ENCODE measurements at regions not wholly inside any gene's neighbourhood (a gene's known extent, or its start where the extent isn't known, plus 50 kb on each side); places are given as distances from the start of the nearest gene placed in this dataset.
A peak's percentile ranks its signal among the peaks of the same experiment; 100 is the strongest.
"Not testable (repeated sequence)": the region's sequence is repeated elsewhere in the genome, so short reads cannot be mapped to it uniquely, and the experiment has no call there.

DNA sequence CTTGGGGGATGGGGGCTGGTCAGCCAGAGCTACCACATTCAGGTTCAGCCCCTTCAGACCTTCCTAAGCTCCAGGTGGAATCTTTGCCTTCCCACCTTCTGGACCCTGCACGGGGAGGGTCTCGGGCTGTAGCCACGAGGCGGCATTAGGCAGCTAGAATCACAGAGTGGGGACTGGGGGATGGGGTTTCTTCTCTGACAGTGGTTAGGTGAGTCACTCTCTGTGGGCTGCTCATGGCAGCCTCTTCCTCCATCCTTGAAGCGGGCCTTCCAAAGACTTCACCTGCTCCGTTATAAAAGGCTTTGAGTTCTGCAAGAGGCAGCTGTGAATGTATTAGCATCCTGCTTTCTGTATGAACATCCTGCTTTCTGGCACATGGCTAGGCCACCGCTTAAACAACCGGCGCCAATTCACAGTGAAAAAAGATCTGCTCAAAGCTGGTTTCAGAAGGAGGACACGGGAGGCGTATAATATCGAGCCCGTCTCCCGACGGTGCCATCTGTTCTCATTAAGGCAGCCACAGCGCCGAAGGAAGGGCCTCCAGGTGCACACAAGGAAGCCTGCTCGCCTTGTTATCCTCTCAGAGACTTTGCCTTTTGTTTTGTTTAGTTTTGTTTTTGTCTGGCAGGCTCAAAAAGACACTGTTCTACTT, 74.3 kb upstream of the IGFBP7 start:
- no peak for ATAC-seq (ENCODE audit: low FRiP score)
- DNase-seq (ENCODE audit: low spot score) = no peak

GRCh38 chr4:57182132-57182874, 72.1 kb upstream of the IGFBP7 start:
- TF ChIP-seq, protein P1, sequence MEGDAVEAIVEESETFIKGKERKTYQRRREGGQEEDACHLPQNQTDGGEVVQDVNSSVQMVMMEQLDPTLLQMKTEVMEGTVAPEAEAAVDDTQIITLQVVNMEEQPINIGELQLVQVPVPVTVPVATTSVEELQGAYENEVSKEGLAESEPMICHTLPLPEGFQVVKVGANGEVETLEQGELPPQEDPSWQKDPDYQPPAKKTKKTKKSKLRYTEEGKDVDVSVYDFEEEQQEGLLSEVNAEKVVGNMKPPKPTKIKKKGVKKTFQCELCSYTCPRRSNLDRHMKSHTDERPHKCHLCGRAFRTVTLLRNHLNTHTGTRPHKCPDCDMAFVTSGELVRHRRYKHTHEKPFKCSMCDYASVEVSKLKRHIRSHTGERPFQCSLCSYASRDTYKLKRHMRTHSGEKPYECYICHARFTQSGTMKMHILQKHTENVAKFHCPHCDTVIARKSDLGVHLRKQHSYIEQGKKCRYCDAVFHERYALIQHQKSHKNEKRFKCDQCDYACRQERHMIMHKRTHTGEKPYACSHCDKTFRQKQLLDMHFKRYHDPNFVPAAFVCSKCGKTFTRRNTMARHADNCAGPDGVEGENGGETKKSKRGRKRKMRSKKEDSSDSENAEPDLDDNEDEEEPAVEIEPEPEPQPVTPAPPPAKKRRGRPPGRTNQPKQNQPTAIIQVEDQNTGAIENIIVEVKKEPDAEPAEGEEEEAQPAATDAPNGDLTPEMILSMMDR (IDR thresholded peaks at IDR 0.05) = no peak
- ATAC-seq (ENCODE audit: low FRiP score) (no peak), DNase-seq (ENCODE audit: low spot score) (no peak)

More for the DNA sequence above, 74.3 kb upstream of the IGFBP7 start:
- TF ChIP-seq, protein P1 (IDR thresholded peaks at IDR 0.05) = no peak

GRCh38 chr4:57173136-57173535, 63.0 kb upstream of the IGFBP7 start:
- DNase-seq (ENCODE audit: low spot score); ATAC-seq (ENCODE audit: low FRiP score): not testable (repeated sequence)

- ATAC-seq (ENCODE audit: low FRiP score) (no peak), DNase-seq (ENCODE audit: low spot score) (no peak)
- TF ChIP-seq, protein P1 (IDR thresholded peaks at IDR 0.05) = no peak
These were observed 61.9 kb upstream of the IGFBP7 start for GRCh38 chr4:57172065-57172464.

DNA sequence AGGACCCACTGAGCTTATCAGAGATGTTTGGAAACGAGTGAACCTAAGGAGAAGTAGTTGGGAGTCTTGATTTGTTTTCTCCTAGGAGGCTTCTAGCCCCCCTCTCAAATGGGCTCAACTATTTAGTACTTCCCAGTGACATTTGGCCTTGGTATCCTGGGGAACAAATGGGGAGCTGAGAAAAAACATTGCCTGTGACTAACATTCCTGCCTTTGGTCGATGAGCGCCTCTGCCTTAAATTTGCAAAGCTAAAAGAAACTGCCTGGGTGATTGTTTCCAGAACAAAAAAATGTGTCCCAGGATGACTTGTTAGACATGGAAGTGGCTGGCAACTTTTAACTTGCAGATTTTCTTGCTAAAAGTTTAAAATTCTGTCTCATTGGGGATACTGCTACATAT, 58.8 kb upstream of the IGFBP7 start:
- ATAC-seq (ENCODE audit: low FRiP score) (no peak), DNase-seq (ENCODE audit: low spot score) (no peak)
- TF ChIP-seq, protein P1 (IDR thresholded peaks at IDR 0.05) = no peak

- TF ChIP-seq, protein P1 (IDR thresholded peaks at IDR 0.05) = peak in 2 of 3 donors; percentile 24 to 93
- DNase-seq (ENCODE audit: low spot score) (peak; percentile 72), ATAC-seq (ENCODE audit: low FRiP score) (peak; percentile 97)
These were observed 53.6 kb upstream of the IGFBP7 start for GRCh38 chr4:57163530-57164459.

- ATAC-seq (ENCODE audit: low FRiP score) (no peak), DNase-seq (ENCODE audit: low spot score) (no peak)
- TF ChIP-seq, protein P1 (IDR thresholded peaks at IDR 0.05) = no peak
These were observed 52.4 kb upstream of the IGFBP7 start for GRCh38 chr4:57162499-57163019.

All from omental fat pad (tissue), 3 donors.